Keratinocyte (primary cell): ENCODE measurements at regions not wholly inside any gene's neighbourhood (a gene's known extent, or its start where the extent isn't known, plus 50 kb on each side); places are given as distances from the start of the nearest gene placed in this dataset.

Source experiments
- DNase-seq: peaks from one replicate; pipeline ENCODE4 v3.0.0-alpha.2; 2011; ENCODE audit warnings: low read depth, missing footprints, low spot score
- FAIRE-seq: peaks from 2 replicates; lab custom pipeline; 2011; peaks lifted over from hg19 to GRCh38; lab: Jason Lieb, UNC
- H2AFZ ChIP-seq: 2 replicates; pipeline ENCODE4 v1.6.0; 2012; ENCODE audit warnings: low read length, control low read depth, inconsistent platforms; ENCODE audit not compliant: control insufficient read depth
- H3K27ac ChIP-seq: 2 replicates; pipeline ENCODE4 v1.5.1; 2011; ENCODE audit warnings: low read length; ENCODE audit not compliant: control insufficient read depth, insufficient read depth
- H3K27me3 ChIP-seq: 3 replicates; pipeline ENCODE4 v1.6.0; 2011; ENCODE audit warnings: low read length; ENCODE audit not compliant: control insufficient read depth, insufficient read depth; ENCODE audit errors: extremely low read depth
- H3K36me3 ChIP-seq, 2 experiments: 2 replicates in 1 of 2; 3 replicates in 1 of 2; pipeline ENCODE4 v1.5.1; 2011; ENCODE audit warnings: low read length in 2 of 2, mild to moderate bottlenecking in 1 of 2; ENCODE audit not compliant: control insufficient read depth in 2 of 2, insufficient read depth in 2 of 2; ENCODE audit errors: extremely low read depth in 1 of 2
- H3K4me1 ChIP-seq: 3 replicates; pipeline ENCODE4 v1.5.1; 2011; ENCODE audit warnings: low read length; ENCODE audit not compliant: control insufficient read depth, insufficient read depth; ENCODE audit errors: extremely low read depth
- H3K4me2 ChIP-seq: 3 replicates; pipeline ENCODE4 v1.6.0; 2011; ENCODE audit warnings: low read depth, low read length; ENCODE audit not compliant: control insufficient read depth, insufficient read depth; ENCODE audit errors: extremely low read depth
- H3K4me3 ChIP-seq, 3 experiments: fragments of 200-600 bp in 1 of 3; sonication (generic) in 1 of 3; 2 replicates in 2 of 3; 3 replicates in 1 of 3; pipeline ENCODE4 v1.5.1; 2011 to 2016; ENCODE audit warnings: low read length in 3 of 3, mild to moderate bottlenecking in 3 of 3, control low read depth in 2 of 3, inconsistent platforms in 1 of 3, low read depth in 1 of 3, mixed read lengths in 1 of 3, mixed run types in 1 of 3, moderate library complexity in 1 of 3; ENCODE audit not compliant: control insufficient read depth in 2 of 3, insufficient read depth in 2 of 3; ENCODE audit errors: extremely low read depth in 1 of 3
- H3K79me2 ChIP-seq: 2 replicates; pipeline ENCODE4 v1.6.0; 2012; ENCODE audit warnings: low read length; ENCODE audit not compliant: control insufficient read depth, insufficient read depth
- H3K9ac ChIP-seq: 3 replicates; pipeline ENCODE4 v1.6.0; 2011; ENCODE audit warnings: low read length; ENCODE audit not compliant: control insufficient read depth, insufficient read depth; ENCODE audit errors: extremely low read depth
- H3K9me1 ChIP-seq: 3 replicates; pipeline ENCODE4 v1.6.0; 2011; ENCODE audit warnings: low read length; ENCODE audit not compliant: control insufficient read depth, insufficient read depth; ENCODE audit errors: extremely low read depth
- H3K9me3 ChIP-seq: 2 replicates; pipeline ENCODE4 v1.5.1; 2012; ENCODE audit warnings: low read depth, low read length; ENCODE audit not compliant: control insufficient read depth
- H4K20me1 ChIP-seq: 3 replicates; pipeline ENCODE4 v1.6.0; 2011; ENCODE audit warnings: low read length; ENCODE audit not compliant: control insufficient read depth, insufficient read depth; ENCODE audit errors: extremely low read depth
- EZH2 ChIP-seq: IDR thresholded peaks from one replicate; pipeline ENCODE4 v1.6.1; 2012; ENCODE audit warnings: inconsistent platforms, mild to moderate bottlenecking, low read length, moderate library complexity
- dilution Hi-C: fragments of 300-500 bp; cut with MboI; formaldehyde crosslinking; loops from one replicate; pipeline ENCODE4 v1.7.0; 2020; ENCODE audit warnings: low sequenced_read_pairs; ENCODE audit not compliant: extremely low pct_ligation_motif_present
- TF ChIP-seq, protein P1 (sequence below), 3 experiments: IDR thresholded peaks in 1 of 3; conservative IDR thresholded peaks in 1 of 3; optimal IDR thresholded peaks in 1 of 3; 2 replicates in 2 of 3; 3 replicates in 1 of 3; pipeline versions ENCODE3 to v1.5.1; 2011; ENCODE audit warnings: low read length in 3 of 3, mild to moderate bottlenecking in 3 of 3, moderate library complexity in 2 of 3, control low read depth in 1 of 3, inconsistent platforms in 1 of 3; ENCODE audit not compliant: insufficient read depth in 2 of 3; ENCODE audit errors: extremely low read depth in 1 of 3

DNA sequence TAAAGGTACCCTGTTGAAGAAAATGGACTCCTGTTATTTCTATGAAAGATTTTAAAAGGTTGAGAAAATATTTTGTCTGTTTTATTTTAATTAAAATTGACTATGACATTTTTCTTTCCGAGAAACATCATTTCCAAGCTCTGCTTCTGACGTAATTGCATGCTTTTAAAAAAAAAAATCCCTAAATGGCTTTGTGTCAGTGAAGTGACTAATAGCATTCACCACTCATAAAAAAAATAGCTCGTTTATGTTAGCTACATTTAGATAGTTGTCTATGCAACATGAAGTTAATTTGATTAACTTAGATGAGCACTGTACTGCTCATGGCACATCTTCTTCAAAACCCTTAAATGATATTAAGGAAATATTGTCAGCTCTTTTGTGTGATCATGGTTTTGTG is 105.1 kb upstream of the KLHL13 start:
- Histone ChIP-seq H3K9ac (no peak overlapping the region), H3K4me2 (no peak overlapping the region), H3K36me3 (no peaks in the 10 kb centered on the region), H2AFZ (no peak overlapping the region), H3K27ac (no peak overlapping the region), H4K20me1 (no peaks in the 10 kb centered on the region), H3K9me1 (no peaks in the 10 kb centered on the region), H3K9me3 (no peaks in the 10 kb centered on the region), H3K4me3 (no peak overlapping the region), H3K4me1 (peaks cover 3% of the 10 kb centered on the region), H3K27me3 (no peaks in the 10 kb centered on the region), H3K79me2 (no peaks in the 10 kb centered on the region)
- TF ChIP-seq EZH2 = no peak
- TF ChIP-seq, protein P1, sequence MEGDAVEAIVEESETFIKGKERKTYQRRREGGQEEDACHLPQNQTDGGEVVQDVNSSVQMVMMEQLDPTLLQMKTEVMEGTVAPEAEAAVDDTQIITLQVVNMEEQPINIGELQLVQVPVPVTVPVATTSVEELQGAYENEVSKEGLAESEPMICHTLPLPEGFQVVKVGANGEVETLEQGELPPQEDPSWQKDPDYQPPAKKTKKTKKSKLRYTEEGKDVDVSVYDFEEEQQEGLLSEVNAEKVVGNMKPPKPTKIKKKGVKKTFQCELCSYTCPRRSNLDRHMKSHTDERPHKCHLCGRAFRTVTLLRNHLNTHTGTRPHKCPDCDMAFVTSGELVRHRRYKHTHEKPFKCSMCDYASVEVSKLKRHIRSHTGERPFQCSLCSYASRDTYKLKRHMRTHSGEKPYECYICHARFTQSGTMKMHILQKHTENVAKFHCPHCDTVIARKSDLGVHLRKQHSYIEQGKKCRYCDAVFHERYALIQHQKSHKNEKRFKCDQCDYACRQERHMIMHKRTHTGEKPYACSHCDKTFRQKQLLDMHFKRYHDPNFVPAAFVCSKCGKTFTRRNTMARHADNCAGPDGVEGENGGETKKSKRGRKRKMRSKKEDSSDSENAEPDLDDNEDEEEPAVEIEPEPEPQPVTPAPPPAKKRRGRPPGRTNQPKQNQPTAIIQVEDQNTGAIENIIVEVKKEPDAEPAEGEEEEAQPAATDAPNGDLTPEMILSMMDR (optimal IDR thresholded peaks at IDR 0.05 in 1 of 3, IDR thresholded peaks at IDR 0.05 in 1 of 3, conservative IDR thresholded peaks at IDR 0.05 in 1 of 3; ENCODE audit: extremely low read depth in 1 of 3, insufficient read depth in 2 of 3, low read length in 3 of 3) = no peak
- no peak for FAIRE-seq
- DNase-seq = no peak
- dilution Hi-C loops = no loop called here

DNA sequence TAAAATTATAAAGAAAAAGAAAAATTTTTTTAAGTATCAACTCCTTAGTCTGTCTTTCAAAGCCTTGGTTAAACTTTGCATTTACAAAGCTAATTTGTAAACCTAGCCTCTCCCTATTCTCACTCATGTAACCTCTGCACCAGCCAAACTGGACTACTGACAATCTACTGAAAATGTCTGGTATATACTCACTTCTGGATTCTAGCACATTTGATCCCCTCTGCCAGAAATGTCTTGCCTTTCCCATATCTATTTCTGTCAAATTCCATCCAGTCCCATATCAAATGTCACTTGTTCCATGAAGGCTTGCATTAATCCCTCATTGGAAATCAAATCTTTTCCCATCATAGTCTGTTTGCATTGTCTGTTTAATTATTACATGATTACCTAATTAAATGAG is 105.8 kb upstream of the KLHL13 start:
- no peak for TF ChIP-seq EZH2
- TF ChIP-seq, protein P1 (optimal IDR thresholded peaks at IDR 0.05 in 1 of 3, IDR thresholded peaks at IDR 0.05 in 1 of 3, conservative IDR thresholded peaks at IDR 0.05 in 1 of 3; ENCODE audit: extremely low read depth in 1 of 3, insufficient read depth in 2 of 3, low read length in 3 of 3) = no peak
- no peak overlapping the region for H3K4me2 ChIP-seq
- H3K79me2 ChIP-seq = no peaks in the 10 kb centered on the region
- no peak for DNase-seq
- H3K27me3 ChIP-seq = no peaks in the 10 kb centered on the region
- H3K4me3 ChIP-seq = no peak overlapping the region
- dilution Hi-C loops = no loop called here
- no peaks in the 10 kb centered on the region for H4K20me1 ChIP-seq
- peaks cover 3% of the 10 kb centered on the region for H3K4me1 ChIP-seq
- H3K36me3 ChIP-seq = no peaks in the 10 kb centered on the region
- no peak overlapping the region for H3K27ac ChIP-seq
- no peaks in the 10 kb centered on the region for H3K9me1 ChIP-seq
- FAIRE-seq = no peak
- H3K9me3 ChIP-seq = no peaks in the 10 kb centered on the region
- H3K9ac ChIP-seq = no peak overlapping the region
- no peak overlapping the region for H2AFZ ChIP-seq
